H1 (cell line): ENCODE measurements at regions not wholly inside any gene's neighbourhood (a gene's known extent, or its start where the extent isn't known, plus 50 kb on each side); places are given as distances from the start of the nearest gene placed in this dataset.

Experiments
- CTCF ChIA-PET: fragments of 300-600 bp; sonication (Branson Sonifier 250); formaldehyde crosslinking; loops from one replicate; lab custom pipeline; 2021; ENCODE audit not compliant: partially characterized antibody; lab: Charles Lee
- POLR2A ChIA-PET: fragments of 300-600 bp; sonication (Branson Sonifier 250); formaldehyde crosslinking; loops from one replicate; lab custom pipeline; 2021; ENCODE audit warnings: inconsistent platforms; ENCODE audit not compliant: partially characterized antibody; lab: Charles Lee
- DNase-seq, 2 experiments: peaks; one replicate each; pipeline versions ENCODE4 v3.0.0 to v3.0.0-alpha.2; 2010 to 2022; ENCODE audit warnings: low spot score in 2 of 2, low read depth in 1 of 2, mixed read lengths in 1 of 2
- FAIRE-seq: peaks from 2 replicates; lab custom pipeline; 2011; peaks lifted over from hg19 to GRCh38; lab: Jason Lieb, UNC
- H2AFZ ChIP-seq: 2 replicates; pipeline ENCODE4 v1.8.1; 2012; ENCODE audit warnings: low read length, inconsistent platforms
- H2AK5ac ChIP-seq: 2 replicates; pipeline ENCODE4 v1.6.1; 2013; ENCODE audit warnings: low read depth, low read length
- H2BK120ac ChIP-seq: replicated peaks from 2 replicates; pipeline ENCODE3; 2013; ENCODE audit warnings: low read depth, low read length, inconsistent platforms
- H2BK12ac ChIP-seq: 2 replicates; pipeline ENCODE4 v1.6.1; 2013; ENCODE audit warnings: low read depth, low read length
- H2BK15ac ChIP-seq: 2 replicates; pipeline ENCODE4 v1.6.1; 2013; ENCODE audit warnings: low read length
- H2BK20ac ChIP-seq: 2 replicates; pipeline ENCODE4 v1.6.1; 2013; ENCODE audit warnings: low read length
- H2BK5ac ChIP-seq: 2 replicates; pipeline ENCODE4 v1.6.1; 2013; ENCODE audit warnings: low read depth, low read length
- H3K14ac ChIP-seq: 2 replicates; pipeline ENCODE4 v1.6.1; 2013; ENCODE audit warnings: inconsistent platforms; ENCODE audit not compliant: insufficient read length
- H3K18ac ChIP-seq: 2 replicates; pipeline ENCODE4 v1.6.1; 2013; ENCODE audit warnings: low read length; ENCODE audit errors: extremely low read depth
- H3K23ac ChIP-seq: 2 replicates; pipeline ENCODE4 v1.6.1; 2013; ENCODE audit warnings: inconsistent platforms; ENCODE audit not compliant: insufficient read length
- H3K23me2 ChIP-seq: 2 replicates; pipeline ENCODE4 v1.6.1; 2013; ENCODE audit warnings: low read depth, low read length
- H3K27ac ChIP-seq: 2 replicates; pipeline ENCODE4 v1.6.1; 2011; ENCODE audit warnings: low read depth, low read length, inconsistent platforms
- H3K27me3 ChIP-seq, 4 experiments: replicated peaks in 1 of 4; 1 replicate in 1 of 4; 2 replicates in 3 of 4; pipeline versions ENCODE4 v1.6.1 to v1.8.1; 2011 to 2013; ENCODE audit warnings: low read length in 3 of 4, mild to moderate bottlenecking in 3 of 4, inconsistent platforms in 2 of 4, mixed read lengths in 2 of 4, moderate library complexity in 1 of 4; ENCODE audit not compliant: control insufficient read depth in 3 of 4, insufficient read depth in 3 of 4; ENCODE audit errors: extremely low read depth in 1 of 4
- H3K36me3 ChIP-seq, 4 experiments: 2 replicates each; pipeline versions ENCODE4 v1.6.1 to v1.8.1; 2011 to 2013; ENCODE audit warnings: mild to moderate bottlenecking in 4 of 4, low read length in 3 of 4, moderate library complexity in 2 of 4, control low read depth in 1 of 4, inconsistent platforms in 1 of 4; ENCODE audit not compliant: insufficient read depth in 4 of 4, control insufficient read depth in 2 of 4
- H3K4ac ChIP-seq: replicated peaks from 2 replicates; pipeline ENCODE3; 2013; ENCODE audit warnings: low read length, low read depth, mixed read lengths, inconsistent platforms; ENCODE audit not compliant: insufficient read length
- H3K4me1 ChIP-seq, 4 experiments: replicated peaks in 1 of 4; 1 replicate in 1 of 4; 2 replicates in 3 of 4; pipeline versions ENCODE4 v1.6.1 to v1.8.1; 2011 to 2013; ENCODE audit warnings: low read length in 3 of 4, inconsistent platforms in 2 of 4, mixed read lengths in 1 of 4; ENCODE audit not compliant: insufficient read depth in 4 of 4, control insufficient read depth in 3 of 4
- H3K4me2 ChIP-seq, 2 experiments: 2 replicates each; pipeline versions ENCODE4 v1.6.1 to v1.8.1; 2011 to 2013; ENCODE audit warnings: low read depth in 2 of 2, low read length in 2 of 2, control low read depth in 1 of 2, inconsistent platforms in 1 of 2, mild to moderate bottlenecking in 1 of 2; ENCODE audit not compliant: insufficient read depth in 1 of 2
- H3K4me3 ChIP-seq, 4 experiments: fragments of 200-600, 300-600 bp in 1 of 4; sonication (generic), shearing (Covaris generic), sonication (Bioruptor Twin) in 1 of 4; 2 replicates each; pipeline versions ENCODE4 v1.5.1 to v1.8.1; 2011 to 2016; ENCODE audit warnings: low read length in 4 of 4, low read depth in 3 of 4, control low read depth in 2 of 4, inconsistent platforms in 2 of 4, mild to moderate bottlenecking in 2 of 4, mixed read lengths in 1 of 4, moderate library complexity in 1 of 4; ENCODE audit not compliant: insufficient read depth in 2 of 4; ENCODE audit errors: extremely low read depth in 1 of 4
- H3K56ac ChIP-seq: replicated peaks from 2 replicates; pipeline ENCODE3; 2013; ENCODE audit warnings: low read depth, mild to moderate bottlenecking, mixed read lengths, low read length, inconsistent platforms; ENCODE audit not compliant: insufficient read length
- H3K79me1 ChIP-seq: 2 replicates; pipeline ENCODE4 v1.6.1; 2013; ENCODE audit warnings: low read depth, low read length, control low read depth
- H3K79me2 ChIP-seq, 2 experiments: 2 replicates each; pipeline versions ENCODE4 v1.6.1 to v1.8.1; 2012 to 2013; ENCODE audit warnings: low read length in 2 of 2, mild to moderate bottlenecking in 2 of 2, inconsistent platforms in 1 of 2; ENCODE audit not compliant: insufficient read depth in 2 of 2, control insufficient read depth in 1 of 2
- H3K9ac ChIP-seq, 4 experiments: replicated peaks in 1 of 4; 1 replicate in 1 of 4; 2 replicates in 3 of 4; pipeline versions ENCODE4 v1.6.1 to v1.8.1; 2011 to 2013; ENCODE audit warnings: low read depth in 3 of 4, low read length in 3 of 4, control low read depth in 2 of 4, mild to moderate bottlenecking in 2 of 4, moderate library complexity in 2 of 4, inconsistent platforms in 1 of 4; ENCODE audit errors: extremely low read depth in 1 of 4
- H3K9me3 ChIP-seq, 2 experiments: 2 replicates each; pipeline versions ENCODE4 v1.6.1 to v1.8.1; 2012 to 2013; ENCODE audit warnings: mild to moderate bottlenecking in 2 of 2, moderate library complexity in 2 of 2, control low read depth in 1 of 2, inconsistent platforms in 1 of 2, low read depth in 1 of 2, low read length in 1 of 2, mixed read lengths in 1 of 2; ENCODE audit not compliant: insufficient read depth in 2 of 2
- H4K20me1 ChIP-seq, 2 experiments: replicated peaks in 1 of 2; 2 replicates each; pipeline versions ENCODE3 to v1.8.1; 2011 to 2013; ENCODE audit warnings: inconsistent platforms in 2 of 2, low read length in 2 of 2, mild to moderate bottlenecking in 1 of 2; ENCODE audit not compliant: insufficient read depth in 2 of 2, control insufficient read depth in 1 of 2
- H4K5ac ChIP-seq: 2 replicates; pipeline ENCODE4 v1.6.1; 2013; ENCODE audit warnings: low read length, low read depth, mixed read lengths, inconsistent platforms; ENCODE audit not compliant: insufficient read length
- H4K8ac ChIP-seq: 2 replicates; pipeline ENCODE4 v1.8.0; 2013; ENCODE audit warnings: mild to moderate bottlenecking, moderate library complexity, low read length, inconsistent platforms; ENCODE audit not compliant: insufficient read depth; ENCODE audit errors: extremely low read depth
- H4K91ac ChIP-seq: replicated peaks from 2 replicates; pipeline ENCODE3; 2013; ENCODE audit warnings: low read length, mixed read lengths, inconsistent platforms; ENCODE audit not compliant: insufficient read length
- ASH2L ChIP-seq: fragments of 200-600, 300-600 bp; sonication (generic); IDR thresholded peaks from one replicate; pipeline ENCODE4 v1.7.1; 2017; ENCODE audit warnings: low read length
- BCL11A ChIP-seq, 2 experiments: IDR thresholded peaks; one replicate each; pipeline ENCODE4 v1.6.1; 2011; ENCODE audit warnings: low read depth in 2 of 2, low read length in 2 of 2, mild to moderate bottlenecking in 2 of 2
- BRCA1 ChIP-seq: IDR thresholded peaks from 2 replicates; pipeline ENCODE4 v1.6.1; 2012; ENCODE audit warnings: low read depth, low read length, improper control_type of control experiment
- CBX8 ChIP-seq: fragments of 300-800, 300-1000 bp; sonication (generic); IDR thresholded peaks from 2 replicates; pipeline ENCODE4 v1.7.1; 2016; ENCODE audit warnings: low read depth, low read length, borderline replicate concordance
- CHD2 ChIP-seq: IDR thresholded peaks from 2 replicates; pipeline ENCODE4 v1.6.1; 2012; ENCODE audit warnings: low read length, improper control_type of control experiment
- EP300 ChIP-seq, 2 experiments: IDR thresholded peaks; 1 replicate in 1 of 2; 2 replicates in 1 of 2; pipeline ENCODE4 v1.6.1; 2011 to 2012; ENCODE audit warnings: low read depth in 2 of 2, low read length in 2 of 2, mild to moderate bottlenecking in 2 of 2, borderline replicate concordance in 1 of 2, inconsistent platforms in 1 of 2, moderate library complexity in 1 of 2
- HDAC2 ChIP-seq, 2 experiments: fragments of 300-600 bp in 1 of 2; sonication (generic) in 1 of 2; IDR thresholded peaks; 2 replicates each; pipeline ENCODE4 v1.6.1; 2011 to 2012; ENCODE audit warnings: low read depth in 2 of 2, low read length in 2 of 2, mild to moderate bottlenecking in 2 of 2, moderate library complexity in 2 of 2, borderline replicate concordance in 1 of 2, inconsistent platforms in 1 of 2
- KDM1A ChIP-seq: fragments of 200-600, 300-600 bp; sonication (generic); IDR thresholded peaks from 2 replicates; pipeline ENCODE4 v1.7.1; 2016; ENCODE audit warnings: mild to moderate bottlenecking, low read length, borderline replicate concordance
- RXRA ChIP-seq: IDR thresholded peaks from 2 replicates; pipeline ENCODE4 v1.6.1; 2011; ENCODE audit warnings: low read depth, mild to moderate bottlenecking, low read length, moderate library complexity; ENCODE audit not compliant: insufficient read depth
- SP1 ChIP-seq: IDR thresholded peaks from 2 replicates; pipeline ENCODE4 v1.6.1; 2011; ENCODE audit warnings: low read depth, low read length
- SP2 ChIP-seq: IDR thresholded peaks from 2 replicates; pipeline ENCODE4 v1.6.1; 2012; ENCODE audit warnings: mild to moderate bottlenecking, low read length, inconsistent platforms
- TBP ChIP-seq: IDR thresholded peaks from 2 replicates; pipeline ENCODE4 v1.6.1; 2011; ENCODE audit warnings: low read depth, low read length, improper control_type of control experiment
- WGBS, 2 experiments: shearing (Covaris generic) in 1 of 2; methylation state at CpG; one replicate each; pipeline versions ENCODE4 v1.1.6 to v1.1.7; 2013 to 2015; ENCODE audit warnings: low lambda C conversion rate in 2 of 2, mixed read lengths in 2 of 2, inconsistent platforms in 1 of 2, low coverage in 1 of 2, missing lambda C conversion rate in 1 of 2; ENCODE audit not compliant: insufficient replicate concordance in 2 of 2, insufficient coverage in 1 of 2, insufficient read length in 1 of 2; ENCODE audit errors: extremely low coverage in 1 of 2, missing lambda C conversion rate in 1 of 2; 5-methylcytosine and 5-hydroxymethylcytosine counted together
- TF ChIP-seq, protein P1 (sequence below): IDR thresholded peaks from 2 replicates; pipeline ENCODE4 v1.6.1; 2012; ENCODE audit warnings: inconsistent platforms

DNA sequence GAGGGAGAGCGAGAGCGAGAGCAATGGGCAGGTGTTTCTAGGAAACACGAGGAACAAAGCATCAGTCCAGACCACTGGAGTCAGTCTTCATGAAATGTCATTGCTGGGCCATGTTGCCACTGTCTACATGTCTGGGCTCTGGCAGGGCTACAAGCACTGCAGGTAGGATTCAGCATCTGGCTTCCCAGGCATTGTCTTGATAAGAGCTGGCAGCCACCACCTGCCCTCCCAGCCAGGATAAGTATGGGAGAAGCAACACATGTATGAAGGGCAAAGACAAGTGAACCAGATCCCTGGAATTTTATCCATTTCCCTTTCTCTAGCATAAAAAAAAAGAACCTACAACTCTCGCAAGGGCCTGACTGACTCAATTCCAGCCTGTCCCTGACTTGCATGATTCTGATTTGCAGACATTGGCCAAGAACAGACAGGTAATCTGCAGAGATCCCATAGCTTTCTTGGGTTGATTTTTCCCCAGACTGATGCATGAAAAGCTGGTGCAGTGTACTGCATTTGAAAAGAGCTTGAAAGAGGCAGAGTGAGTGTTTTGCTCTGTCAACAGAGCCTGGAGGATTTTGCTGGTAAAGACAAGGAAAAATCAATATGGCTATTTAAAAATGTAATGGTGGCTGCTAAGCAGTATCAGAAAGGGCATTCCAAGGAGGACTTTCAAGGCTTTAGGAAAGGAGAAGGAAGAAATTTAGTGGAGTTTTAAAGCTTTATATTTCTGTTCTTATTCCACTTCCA, 157.2 kb upstream of the MYRIP start:
- FAIRE-seq: no peak
- no peaks in the 10 kb centered on the region for H3K23me2 ChIP-seq
- 93% methylated on average over 4 of the region's 4 CpGs; no CpG with 5 or more reads in 1 of the 2 experiments for WGBS, 2 experiments
- TF ChIP-seq KDM1A: no peak
- no peak for TF ChIP-seq RXRA
- no peak for TF ChIP-seq SP1
- no peak for TF ChIP-seq BCL11A (IDR thresholded peaks at IDR 0.05; ENCODE audit: low read depth in 2 of 2, low read length in 2 of 2)
- TF ChIP-seq BRCA1: no peak
- TF ChIP-seq ASH2L: no peak
- TF ChIP-seq CHD2: no peak
- TF ChIP-seq HDAC2 (IDR thresholded peaks at IDR 0.05; ENCODE audit: borderline replicate concordance in 1 of 2, low read depth in 2 of 2, low read length in 2 of 2): no peak
- TF ChIP-seq, protein P1, sequence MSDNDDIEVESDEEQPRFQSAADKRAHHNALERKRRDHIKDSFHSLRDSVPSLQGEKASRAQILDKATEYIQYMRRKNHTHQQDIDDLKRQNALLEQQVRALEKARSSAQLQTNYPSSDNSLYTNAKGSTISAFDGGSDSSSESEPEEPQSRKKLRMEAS: no peak
- no peak for TF ChIP-seq TBP
- TF ChIP-seq CBX8: no peak
- no peak for TF ChIP-seq EP300 (IDR thresholded peaks at IDR 0.05; ENCODE audit: borderline replicate concordance in 1 of 2, low read depth in 2 of 2, low read length in 2 of 2)
- no peak for TF ChIP-seq SP2

More for the DNA sequence above, 157.2 kb upstream of the MYRIP start:
- no peak overlapping the region for H2AK5ac ChIP-seq
- H2AFZ ChIP-seq: no peak overlapping the region
- CTCF ChIA-PET: interaction anchor here (0.7 to 1.1 kb wide), 3 partner anchors 9 to 32 kb away, joined by 3 to 5 read pairs (median 4); no protein-coding TSS in a partner anchor
- no peak overlapping the region for H4K8ac ChIP-seq
- H2BK15ac ChIP-seq: no peak overlapping the region
- no peaks in the 10 kb centered on the region for H3K27me3 ChIP-seq
- H3K27ac ChIP-seq: no peak overlapping the region
- no peak overlapping the region for H2BK5ac ChIP-seq
- no peaks in the 10 kb centered on the region for H4K20me1 ChIP-seq
- H2BK12ac ChIP-seq: no peak overlapping the region
- no peak overlapping the region for H2BK120ac ChIP-seq
- peaks cover 2 to 3% of the 10 kb centered on the region in 2 experiments; a peak in 2 of 4 replicates for H3K9me3 ChIP-seq
- no peak overlapping the region for H4K5ac ChIP-seq
- H2BK20ac ChIP-seq: no peak overlapping the region
- H3K4me1 ChIP-seq: no peaks in the 10 kb centered on the region
- H3K23ac ChIP-seq: no peak overlapping the region
- no peak overlapping the region for H3K9ac ChIP-seq
- H3K4me3 ChIP-seq: no peak overlapping the region
- no peak overlapping the region for H3K14ac ChIP-seq
- DNase-seq: no peak
- H3K79me2 ChIP-seq: no peaks in the 10 kb centered on the region
- POLR2A ChIA-PET: no interaction called here
- no peak overlapping the region for H4K91ac ChIP-seq
- no peak overlapping the region for H3K56ac ChIP-seq
- H3K79me1 ChIP-seq: no peaks in the 10 kb centered on the region
- H3K4ac ChIP-seq: no peak overlapping the region
- H3K18ac ChIP-seq: no peak overlapping the region
- H3K36me3 ChIP-seq: no peaks in the 10 kb centered on the region
- no peak overlapping the region for H3K4me2 ChIP-seq
